Stimulated activated naive CD4-positive, alpha-beta T cell (primary cell): ENCODE measurements at regions not wholly inside any gene's neighbourhood (a gene's known extent, or its start where the extent isn't known, plus 50 kb on each side); places are given as distances from the start of the nearest gene placed in this dataset.

Source experiments
- DNase-seq, 6 experiments: peaks; one replicate each; lab custom pipeline; 2025; lab: John Stamatoyannopoulos, UW

DNA sequence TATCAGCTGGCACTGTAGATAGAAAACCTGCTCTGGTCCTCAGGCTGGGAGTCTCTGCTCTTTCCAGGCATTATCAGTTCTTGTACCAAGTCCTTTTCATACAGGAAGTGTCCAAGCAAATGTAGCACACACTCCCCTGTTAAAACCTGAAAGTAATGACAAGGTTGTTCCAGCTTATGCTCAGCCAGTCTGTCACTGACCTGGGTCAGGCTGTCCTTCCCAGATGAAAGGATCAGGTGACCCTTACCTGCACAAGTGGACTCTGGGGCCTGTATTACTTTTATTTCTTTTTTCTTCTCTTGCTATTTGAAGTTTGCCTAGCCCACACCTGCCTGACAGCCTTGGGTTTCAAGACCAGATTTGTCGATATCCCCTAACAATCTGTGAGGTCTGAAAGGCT, 156.3 kb upstream of the SESN3 start:
- DNase-seq, result no peak

DNA sequence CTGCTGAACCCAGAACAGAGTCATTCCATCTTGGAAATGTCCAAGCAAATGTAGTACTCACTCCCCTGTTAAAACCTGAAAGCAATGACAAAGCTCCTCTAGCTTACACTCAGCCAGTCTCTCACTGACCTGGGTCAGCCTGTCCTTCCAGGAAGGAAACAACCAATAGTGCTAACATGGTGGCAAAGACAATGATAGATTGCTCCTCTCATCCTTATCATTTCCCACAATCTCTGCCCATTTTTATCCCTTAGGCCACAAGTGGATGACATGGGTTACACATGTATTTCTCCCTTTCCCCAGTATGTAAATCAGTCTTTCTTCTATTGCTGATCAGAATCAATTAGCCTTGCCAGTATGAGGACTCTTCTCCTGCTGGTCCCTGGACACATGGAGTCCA, 154.6 kb upstream of the SESN3 start:
- no peak for DNase-seq

DNA sequence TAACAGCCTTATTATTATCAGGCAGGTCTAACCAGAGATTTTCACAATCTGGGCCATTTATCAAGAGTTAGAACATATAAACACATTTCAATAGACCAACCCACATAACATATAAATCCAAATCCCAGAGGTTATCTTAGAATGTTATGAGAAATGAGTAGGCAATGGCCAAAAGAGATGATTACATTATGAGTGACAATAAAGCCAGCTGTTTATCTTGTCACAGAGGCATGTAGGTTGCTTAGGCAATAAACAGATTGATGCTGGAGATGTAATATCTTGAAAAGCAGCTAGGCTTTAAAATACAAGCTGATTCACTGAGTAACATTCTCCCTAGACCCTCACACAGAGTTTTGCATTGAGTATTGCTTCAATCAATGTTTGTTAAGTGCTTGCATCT, 148.5 kb upstream of the SESN3 start:
- no peak for DNase-seq

DNA sequence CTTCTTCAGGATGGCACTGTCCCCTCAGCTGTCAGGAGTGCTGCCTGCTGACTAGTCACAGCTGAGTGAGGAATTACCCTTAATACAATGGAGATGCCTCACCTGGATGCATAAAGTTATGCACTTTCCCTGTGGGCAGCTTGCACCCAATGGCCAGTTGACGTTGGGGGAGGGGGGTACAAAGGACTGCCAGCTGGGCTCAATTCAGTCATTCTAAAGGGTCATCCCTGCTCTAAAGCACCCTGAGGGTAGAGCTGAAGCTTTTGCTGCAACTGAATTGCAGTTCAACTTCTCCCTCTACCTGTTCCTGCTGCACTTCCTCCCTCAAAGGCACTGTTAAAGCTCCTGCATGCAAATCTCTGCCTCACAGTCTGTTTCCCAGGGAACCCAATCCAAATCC, 147.8 kb upstream of the SESN3 start:
- DNase-seq, result no peak

DNA sequence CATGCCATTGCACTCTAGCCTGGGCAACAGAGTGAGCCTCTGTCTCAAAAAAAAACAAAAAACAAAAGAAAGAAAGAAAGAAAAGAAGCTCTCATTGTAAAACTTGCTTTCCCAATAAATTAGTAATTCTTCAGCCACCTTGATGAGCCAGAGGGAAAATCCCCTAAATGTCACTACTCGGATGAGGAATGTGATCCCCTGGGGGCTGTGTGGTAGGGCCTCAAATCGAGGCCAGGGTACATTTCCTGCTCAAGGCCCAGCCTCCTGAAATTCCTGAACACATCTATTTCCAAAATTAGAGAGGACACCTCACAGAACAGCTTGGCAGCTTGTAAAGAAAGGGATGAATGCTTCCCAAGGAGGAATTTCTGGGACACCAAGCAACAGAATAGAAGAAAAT, 147.1 kb upstream of the SESN3 start:
- DNase-seq, result no peak

DNA sequence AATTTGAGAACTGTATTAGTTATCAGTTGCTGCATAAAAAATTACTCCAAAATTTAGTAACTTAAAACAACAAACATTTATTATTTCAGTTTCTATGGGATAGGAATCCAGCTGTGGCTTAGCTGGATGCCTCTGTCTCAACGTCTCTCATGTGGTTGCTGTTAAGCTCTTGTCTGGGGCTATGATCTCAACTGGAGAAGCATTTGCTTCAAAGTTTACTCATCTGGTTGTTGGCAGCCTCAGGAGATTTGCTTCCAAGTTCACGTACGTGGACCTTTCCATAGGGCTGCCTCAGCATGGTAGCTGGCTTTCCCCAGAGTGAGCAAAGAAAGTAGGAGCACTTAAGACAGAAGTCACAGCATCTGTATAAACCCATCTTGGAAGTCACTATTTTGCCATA, 144.9 kb upstream of the SESN3 start:
- no peak for DNase-seq

DNA sequence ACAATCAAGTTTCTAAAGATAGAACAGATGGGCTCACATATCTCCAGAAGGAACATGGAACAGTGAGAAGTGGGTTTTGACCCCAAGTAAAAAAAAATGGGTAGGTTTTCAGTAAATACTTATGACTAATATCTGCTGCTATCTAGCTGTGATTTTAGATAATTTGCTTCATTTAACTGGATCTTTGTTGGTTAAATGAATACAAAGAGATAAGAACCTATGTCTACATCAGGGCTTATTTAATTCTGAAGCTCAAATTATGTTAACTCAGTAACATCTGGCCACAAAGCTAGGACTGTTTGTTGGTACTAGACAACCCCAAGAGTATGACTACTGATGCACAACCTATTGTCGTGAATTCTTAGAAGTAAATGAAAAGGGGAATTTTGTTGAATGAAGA, 144.4 kb upstream of the SESN3 start:
- no peak for DNase-seq

DNA sequence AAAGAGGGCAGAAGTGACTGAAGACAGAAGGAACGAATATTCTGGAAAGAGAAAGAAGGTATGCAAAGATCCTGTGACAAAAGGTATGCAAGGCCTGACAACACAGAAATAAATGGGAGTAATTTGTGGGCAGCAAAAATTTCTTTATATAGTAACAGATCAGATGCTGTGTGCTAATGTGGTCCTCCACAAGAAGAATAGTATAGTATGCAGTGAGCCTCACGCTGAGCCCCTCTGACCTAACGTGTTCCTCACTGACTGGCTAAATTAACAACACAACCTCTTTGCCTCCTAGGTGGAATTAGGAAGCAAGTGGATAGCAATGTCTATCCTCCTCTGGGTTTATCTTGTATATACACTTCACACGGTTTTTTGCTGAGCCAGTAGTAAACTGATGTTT, 143.1 kb upstream of the SESN3 start:
- no peak for DNase-seq

DNA sequence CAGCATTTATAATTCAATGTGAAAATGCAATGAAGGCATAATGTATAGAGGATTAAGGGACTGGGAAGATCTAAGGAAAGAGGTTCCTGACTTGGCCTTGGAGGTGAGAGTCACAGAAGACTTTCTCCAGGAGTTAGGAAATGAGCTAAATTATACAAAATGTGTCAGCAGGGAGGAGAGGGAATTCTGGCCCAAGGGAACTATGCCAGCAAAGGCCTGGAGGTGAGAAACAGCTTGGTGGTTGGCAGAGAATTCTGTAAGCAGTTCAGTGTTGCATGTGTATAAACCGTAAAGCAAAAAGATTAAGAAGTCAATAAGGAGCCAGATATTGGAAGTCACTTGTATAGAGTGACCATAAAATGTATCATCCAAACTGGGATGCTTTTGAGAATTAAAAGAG, 142.2 kb upstream of the SESN3 start:
- DNase-seq, result no peak

DNA sequence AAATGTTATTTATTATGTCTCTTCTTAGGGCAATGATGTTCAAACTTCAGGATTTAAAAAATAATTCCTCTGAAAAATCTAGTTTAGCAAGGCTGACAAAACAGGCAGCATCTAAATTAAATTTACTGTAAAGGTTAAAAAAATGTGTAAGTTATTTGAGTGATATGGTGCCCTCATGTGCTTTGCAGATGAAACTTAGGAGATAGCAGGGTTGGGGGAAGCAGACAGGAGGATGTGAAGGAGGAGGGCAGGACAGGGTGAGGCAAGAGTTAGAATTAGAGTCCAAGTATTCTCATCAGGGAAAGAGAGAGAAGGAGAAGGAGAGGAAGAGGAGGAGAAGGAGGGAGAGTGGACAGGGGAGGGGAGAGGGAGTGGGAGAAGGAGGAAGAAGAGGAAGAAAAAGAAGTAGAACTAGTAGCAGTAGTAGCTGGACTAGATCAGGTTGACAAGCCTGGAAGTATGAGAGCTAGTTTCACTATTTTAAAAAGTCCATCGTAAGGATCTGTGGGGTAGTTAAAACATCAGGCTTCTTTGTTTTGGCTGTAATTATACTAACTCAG, 141.2 kb upstream of the SESN3 start:
- no peak for DNase-seq

DNA sequence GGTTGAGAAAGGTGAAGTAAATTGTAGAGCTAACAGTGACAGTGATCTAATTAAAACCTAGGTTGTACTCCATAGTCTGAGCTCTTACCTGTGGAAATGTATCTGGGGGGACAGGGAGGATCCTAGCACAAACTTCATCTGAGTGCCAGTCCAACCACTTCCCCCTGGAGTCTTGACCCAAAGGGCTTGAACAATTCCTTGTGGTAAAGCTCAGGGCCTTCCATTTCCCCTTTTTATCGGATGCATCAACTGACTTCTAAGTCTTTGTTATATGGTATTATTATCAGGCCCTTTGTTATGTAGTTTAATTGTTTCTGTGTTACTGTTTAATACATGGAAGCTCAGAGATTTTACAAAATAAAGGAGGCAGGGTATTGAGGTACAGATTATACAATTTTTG, 140.2 kb upstream of the SESN3 start:
- DNase-seq, result no peak

DNA sequence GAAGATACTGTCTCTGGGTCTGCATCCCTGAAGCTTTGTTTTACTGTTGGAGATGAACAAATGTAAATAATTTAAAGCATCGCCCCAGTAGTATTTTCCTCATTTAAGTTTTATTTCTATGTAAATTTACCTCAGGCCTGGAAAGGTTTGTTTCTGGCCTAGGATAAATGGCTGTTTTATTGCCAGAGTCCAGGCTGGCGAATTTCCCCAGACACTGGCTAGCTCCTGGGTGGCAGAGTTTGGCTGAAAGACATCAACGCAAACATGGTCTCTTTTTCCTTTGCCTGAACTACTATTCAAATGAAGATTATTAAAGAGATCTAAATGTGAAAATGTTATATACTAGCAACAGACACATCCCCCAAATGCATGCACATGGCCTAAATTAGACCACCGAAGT, 136.7 kb upstream of the SESN3 start:
- DNase-seq, result no peak

DNA sequence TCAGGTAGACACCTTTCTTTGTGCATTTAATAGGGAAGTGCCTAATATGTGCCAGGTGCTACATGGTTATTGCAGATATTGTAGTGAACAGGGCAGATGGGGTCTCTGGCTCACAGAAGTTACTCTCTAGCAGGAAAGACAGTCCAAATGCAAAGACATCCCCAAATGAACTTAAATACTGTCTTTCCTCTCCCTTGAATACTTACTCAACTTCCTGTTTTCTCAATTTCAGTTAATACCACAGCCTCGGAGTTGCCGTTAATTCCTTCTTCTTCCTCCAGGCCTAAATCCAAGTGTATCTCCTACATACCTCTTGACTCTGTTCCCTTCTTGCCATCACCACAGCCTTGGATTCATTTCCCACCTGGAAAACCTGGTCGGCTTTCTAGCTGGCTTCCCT, 134.3 kb upstream of the SESN3 start:
- no peak for DNase-seq

DNA sequence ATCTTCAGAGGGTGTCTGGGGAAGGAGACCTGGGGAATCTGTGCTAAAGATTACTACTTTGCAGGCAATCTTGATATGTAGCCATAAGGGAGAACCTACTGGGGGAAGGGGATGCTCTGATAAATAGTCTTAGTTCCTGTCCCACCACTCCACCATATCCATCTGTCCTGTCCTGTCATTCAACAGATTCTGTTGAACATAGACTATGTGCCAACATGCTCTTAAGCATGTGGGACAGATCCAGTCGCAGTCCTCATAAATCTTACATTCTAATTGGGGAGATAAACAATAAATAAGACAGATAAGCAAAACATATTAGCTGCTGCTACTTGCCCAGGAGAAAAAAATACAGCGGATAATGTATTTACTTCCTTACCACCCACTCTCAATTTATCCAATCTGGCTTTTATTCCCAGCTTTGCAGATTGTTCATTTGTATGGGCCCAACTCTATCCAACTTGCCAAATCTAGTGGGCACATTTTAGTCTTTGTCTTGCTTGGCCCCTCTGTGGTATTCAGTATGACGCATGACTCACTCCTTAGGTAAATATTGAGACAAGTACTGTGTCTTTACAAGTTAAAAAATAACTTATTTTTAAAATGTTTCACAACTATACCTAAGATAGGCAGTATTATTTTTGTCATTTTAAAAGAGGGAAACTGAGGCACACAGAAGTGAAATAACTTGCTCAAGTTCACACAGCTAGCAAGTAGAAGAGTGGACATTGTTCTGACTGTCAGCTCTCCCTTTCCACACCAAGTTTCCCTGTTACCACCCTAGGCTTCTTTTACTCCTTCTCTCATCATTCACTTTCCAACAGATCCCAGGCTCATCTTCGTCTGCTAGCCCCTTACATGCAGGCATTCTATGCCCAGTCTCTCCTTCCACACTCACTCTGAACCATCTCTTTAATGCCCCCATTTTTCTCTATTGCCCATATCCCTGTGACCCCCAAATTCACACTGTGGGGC, 133.6 kb upstream of the SESN3 start:
- DNase-seq, result no peak

DNA sequence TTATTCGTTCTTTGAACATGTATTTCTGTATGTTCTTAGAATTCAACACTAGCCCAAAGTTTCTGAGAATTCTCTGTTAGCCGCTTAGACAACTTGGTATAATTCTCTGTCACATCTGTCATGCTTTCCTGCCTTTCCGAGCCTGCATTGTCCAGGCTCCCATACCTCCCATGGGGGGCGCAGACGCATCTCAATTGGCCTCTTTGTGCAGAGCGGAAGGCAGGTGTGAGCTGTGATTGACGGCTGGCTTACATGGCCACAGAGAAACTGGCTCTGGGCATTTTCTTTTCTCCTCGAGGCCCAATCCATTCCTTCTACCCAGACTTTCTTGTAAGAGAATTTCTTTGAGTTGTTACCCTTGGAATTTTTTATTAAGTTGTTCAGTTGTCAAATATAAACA, 132.7 kb upstream of the SESN3 start:
- no peak for DNase-seq

DNA sequence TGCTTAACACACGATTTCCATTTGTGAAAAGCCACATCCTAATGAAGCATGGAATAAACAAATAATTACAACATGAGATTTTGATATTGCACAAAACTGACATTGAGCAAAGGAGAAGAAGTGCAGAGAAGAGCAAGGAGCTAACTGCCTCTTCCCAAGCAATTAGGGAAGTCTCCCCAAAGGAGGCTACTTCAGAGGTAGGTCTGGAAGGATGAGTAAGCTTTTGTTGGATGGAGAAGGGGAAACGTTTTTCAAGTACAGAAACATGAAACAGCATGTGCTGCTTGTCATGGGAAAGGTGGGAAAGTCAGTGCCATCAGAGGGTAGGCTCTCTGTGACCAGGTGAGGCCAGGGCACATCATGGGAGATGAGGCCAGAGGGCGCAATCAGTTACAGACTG, 132.2 kb upstream of the SESN3 start:
- no peak for DNase-seq

DNA sequence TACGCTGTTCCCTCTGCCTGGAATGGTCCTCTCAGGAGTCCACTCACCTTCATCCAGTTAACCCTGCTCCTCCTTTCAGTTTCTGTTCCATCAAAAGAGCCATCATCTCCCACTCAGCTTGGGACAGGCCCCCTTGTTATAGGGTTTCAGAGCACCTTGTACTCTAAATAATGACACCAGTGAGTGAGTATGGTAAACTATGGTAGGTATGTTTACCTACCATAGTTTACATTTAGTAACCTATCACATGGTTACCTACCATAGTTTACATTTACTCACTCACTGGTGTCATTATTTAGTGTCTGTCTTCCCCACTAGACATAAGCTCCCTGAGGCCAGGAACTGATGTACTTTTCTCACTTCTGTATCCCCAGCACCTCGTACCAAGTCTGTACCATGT, 130.2 kb upstream of the SESN3 start:
- no peak for DNase-seq

DNA sequence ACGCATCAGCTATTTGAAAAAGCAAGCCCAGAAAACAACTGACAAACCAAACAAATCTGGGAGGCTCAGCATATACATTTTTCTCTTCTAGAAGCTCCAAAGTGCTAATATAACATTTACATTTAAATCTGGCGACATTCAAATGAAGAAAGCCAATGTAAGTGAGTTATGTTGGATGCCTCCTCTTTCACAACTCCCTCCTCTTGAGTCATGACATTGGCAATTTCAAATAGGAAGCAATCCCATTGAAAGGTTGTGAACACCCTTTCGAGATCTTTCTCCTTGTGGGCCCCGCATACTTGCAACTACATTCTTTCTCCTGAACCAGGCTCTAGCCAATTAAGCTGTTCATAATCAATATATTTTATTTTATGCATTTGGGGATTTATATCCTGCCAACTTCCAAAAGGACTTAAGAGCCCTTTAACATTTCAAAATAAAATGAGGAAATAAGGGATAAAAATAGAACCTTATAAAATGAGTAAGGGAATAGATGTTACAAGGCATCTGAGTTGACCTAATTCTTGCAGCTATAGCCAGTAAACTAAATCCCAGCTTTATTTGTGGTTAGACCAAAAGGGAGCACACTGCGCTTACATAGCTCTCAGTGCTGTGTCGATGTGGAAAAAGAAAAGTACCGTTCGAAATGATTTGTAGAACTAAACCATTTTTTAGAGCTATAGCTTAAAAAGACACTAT, 129.5 kb upstream of the SESN3 start:
- DNase-seq, result no peak

DNA sequence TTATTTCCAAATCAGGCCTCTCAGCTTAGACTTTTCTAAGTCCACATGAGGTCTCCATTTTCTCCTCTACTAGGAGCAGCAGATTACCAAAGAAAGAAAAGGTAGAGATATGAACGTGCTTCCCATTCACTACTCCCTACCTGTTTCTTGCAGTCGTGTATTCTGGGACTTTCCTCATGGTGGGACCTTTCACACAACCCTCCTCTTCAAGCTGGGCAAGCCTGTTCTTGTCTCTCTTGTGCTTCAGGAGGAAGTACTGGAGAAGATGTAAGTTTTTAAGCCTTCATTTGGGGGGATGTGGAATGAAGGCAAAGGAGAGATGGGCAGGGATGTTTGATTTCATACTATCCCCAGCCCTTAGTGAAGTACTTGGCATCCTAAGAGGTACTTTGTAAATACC, 128.8 kb upstream of the SESN3 start:
- DNase-seq, result no peak

DNA sequence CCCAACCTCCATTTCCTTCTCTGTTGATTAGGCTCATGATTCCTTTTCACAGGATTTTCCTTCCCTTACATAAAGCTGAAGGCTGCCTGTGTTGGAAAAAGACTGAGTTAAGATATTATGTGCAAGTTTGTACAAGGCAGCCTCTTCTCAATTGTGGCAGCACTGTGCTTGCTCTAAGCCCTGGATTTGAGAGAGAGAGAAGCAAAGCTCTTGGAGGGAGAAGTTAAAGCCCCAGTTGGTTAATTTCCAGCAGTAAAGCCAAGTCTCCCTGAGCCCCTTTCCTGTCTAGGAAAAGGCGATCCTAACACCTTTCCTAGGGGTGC, 128.3 kb upstream of the SESN3 start:
- no peak for DNase-seq

DNA sequence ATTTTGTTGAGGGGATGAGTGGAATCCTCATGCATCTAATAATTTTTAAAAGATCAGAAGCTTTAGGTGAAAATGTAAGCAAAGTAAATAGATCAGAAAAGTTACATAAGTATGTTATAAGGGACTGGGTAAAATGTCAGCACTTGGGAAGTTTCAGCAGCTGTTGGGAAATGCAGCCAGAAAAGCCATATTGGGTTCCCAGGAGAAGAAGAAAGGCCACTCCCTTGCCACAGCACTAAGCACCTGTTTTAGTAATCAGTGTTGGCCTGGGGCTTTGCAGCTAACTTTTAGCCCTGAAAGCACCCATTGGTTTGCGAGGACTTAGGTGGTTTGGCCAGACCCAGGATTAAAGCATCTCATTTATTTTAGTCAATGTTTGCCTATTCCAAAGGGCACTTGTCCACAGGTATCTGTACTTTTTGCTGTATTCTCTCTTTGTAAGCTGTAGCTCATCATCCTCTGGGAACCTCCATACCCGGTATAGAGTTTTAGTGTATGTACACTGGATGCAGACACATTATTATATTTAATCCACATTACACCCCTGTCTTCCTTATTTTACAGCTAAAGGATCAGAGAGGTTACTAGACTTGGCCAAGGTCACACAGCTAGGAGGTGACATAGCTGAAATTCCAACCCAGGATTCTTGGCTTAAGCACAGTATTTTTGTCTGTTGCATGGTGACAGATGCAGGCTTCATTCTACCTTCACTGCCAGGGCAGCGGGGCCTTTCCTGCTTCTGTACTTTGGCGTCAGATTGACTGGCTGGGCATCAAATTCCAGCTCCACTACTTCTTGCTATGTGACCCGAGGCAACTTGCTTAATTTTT, 127.7 kb upstream of the SESN3 start:
- no peak for DNase-seq

DNA sequence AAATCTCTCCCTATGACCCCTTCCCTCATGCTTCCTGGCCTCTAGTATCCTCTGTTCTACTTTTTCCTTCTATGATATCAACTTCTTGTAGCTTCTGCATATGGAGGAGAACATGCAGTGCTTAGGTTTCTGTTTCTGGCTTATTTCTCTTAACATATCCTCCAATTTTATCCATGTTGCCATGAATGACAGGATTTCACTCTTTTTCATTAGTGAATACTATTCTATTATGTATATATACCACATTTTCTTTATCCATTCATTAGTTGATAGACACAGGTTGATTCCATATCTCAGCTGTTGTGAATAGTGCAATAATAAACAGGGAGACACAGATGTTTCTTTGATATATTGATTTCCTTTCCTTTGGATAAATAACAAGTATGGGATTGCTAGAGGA, 123.3 kb upstream of the SESN3 start:
- no peak for DNase-seq

DNA sequence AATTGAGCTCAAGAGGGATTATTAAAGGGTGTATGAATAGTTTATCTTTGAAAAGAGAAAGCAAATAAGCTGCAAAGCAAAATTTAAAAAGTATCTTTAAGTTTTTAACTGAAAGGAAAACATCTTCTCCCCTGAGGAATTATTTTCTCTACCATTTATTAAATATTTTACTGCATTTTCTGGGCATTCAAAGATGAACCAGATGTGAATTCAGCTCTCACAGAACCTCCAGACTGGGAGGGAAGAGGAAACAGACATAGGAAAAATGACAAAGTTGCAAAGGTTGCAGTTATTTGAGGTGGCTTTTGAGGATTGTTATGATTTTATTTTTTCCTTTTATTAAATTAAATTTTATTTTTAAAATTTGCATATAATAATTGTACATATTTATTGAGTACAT, 122.7 kb upstream of the SESN3 start:
- no peak for DNase-seq
